Activated T-cell treated with anti-CD3 and anti-CD28 coated beads, Interleukin-2, amount 50 U/mL, for 72 hours (primary cell): ENCODE measurements at regions not wholly inside any gene's neighbourhood (a gene's known extent, or its start where the extent isn't known, plus 50 kb on each side); places are given as distances from the start of the nearest gene placed in this dataset.

ENCODE experiments used
- ATAC-seq, 2 donors: fragments of 150-1000 bp; cut with Tn5 transposase; replicated peaks in 1 of 2; 2 replicates each; pipeline ENCODE4 v1.10.0; 2021; ENCODE audit warnings: moderate library complexity in 2 of 2, mild to moderate bottlenecking in 1 of 2
- DNase-seq, 2 donors: peaks; one replicate each; pipeline ENCODE4 v3.0.0; 2021 to 2022; ENCODE audit warnings: mixed read lengths in 1 of 2
- H3K27ac Mint-ChIP-seq: one replicate; pipeline ENCODE4 v1.8.0; 2022; ENCODE audit warnings: mild to moderate bottlenecking, moderate library complexity, mixed read lengths
- H3K27me3 Mint-ChIP-seq: one replicate; pipeline ENCODE4 v1.8.0; 2022; ENCODE audit warnings: low read depth, mixed read lengths
- H3K36me3 Mint-ChIP-seq, 2 donors: one replicate each; pipeline ENCODE4 v1.8.0; 2022; ENCODE audit warnings: mixed read lengths in 2 of 2, mild to moderate bottlenecking in 1 of 2; ENCODE audit not compliant: insufficient read depth in 2 of 2
- H3K4me1 Mint-ChIP-seq: one replicate; pipeline ENCODE4 v1.8.0; 2022; ENCODE audit warnings: low read depth, mixed read lengths
- H3K4me3 Mint-ChIP-seq, 2 donors: one replicate each; pipeline ENCODE4 v1.8.0; 2022; ENCODE audit warnings: mild to moderate bottlenecking in 2 of 2, mixed read lengths in 2 of 2, moderate library complexity in 2 of 2
- H3K9me3 Mint-ChIP-seq, 2 donors: one replicate each; pipeline ENCODE4 v1.8.0; 2022; ENCODE audit warnings: mixed read lengths in 2 of 2

DNA sequence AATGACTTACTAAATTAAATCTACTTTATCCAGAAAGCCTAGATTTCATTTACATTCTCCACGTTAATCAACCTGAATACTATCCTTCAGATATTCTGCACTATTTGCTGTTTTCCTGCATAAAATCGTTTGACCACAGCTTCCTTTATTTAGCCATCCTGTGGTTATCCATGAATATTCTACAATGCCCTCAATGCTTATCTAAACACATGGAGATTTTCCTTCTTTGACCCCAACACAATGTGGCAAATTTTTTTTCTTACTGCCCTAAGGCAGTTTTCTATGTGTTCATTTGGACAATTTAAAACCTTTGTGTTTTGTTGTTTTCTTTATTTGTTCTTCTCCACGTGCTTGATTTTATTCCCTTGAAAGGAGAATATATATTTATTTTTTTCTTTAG is 495.5 kb upstream of the ROBO1 start:
- no peaks in the 10 kb centered on the region for H3K4me1 Mint-ChIP-seq
- no peak overlapping the region for H3K27ac Mint-ChIP-seq
- H3K4me3 Mint-ChIP-seq: no peak overlapping the region

DNA sequence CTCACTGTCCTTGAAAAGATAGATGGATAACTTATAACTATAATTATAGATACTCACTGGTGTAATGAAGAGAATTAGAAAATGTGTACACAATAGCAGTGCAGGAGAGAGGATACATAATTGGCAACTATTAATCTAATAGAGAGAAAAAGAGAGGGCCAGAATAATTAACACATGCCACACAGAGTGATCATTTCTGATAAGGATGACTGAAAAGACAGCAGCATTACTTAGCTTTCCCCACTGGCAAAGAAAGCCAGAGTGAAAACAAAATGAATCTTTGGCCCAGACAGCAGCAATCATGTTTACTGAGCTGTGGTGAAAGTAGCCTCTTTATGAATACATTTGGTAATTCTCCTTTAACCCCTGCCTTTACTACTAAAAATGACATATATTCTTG is 493.3 kb upstream of the ROBO1 start:
- no peaks in the 10 kb centered on the region for H3K27me3 Mint-ChIP-seq
- DNase-seq (no peak), ATAC-seq (no peak)
- no peaks in the 10 kb centered on the region for H3K4me1 Mint-ChIP-seq
- H3K27ac Mint-ChIP-seq: no peak overlapping the region
- peaks cover 5 to 9% of the 10 kb centered on the region in 2 donors for H3K9me3 Mint-ChIP-seq
- H3K36me3 Mint-ChIP-seq: peaks cover 0 to 4% of the 10 kb centered on the region in 2 donors
- no peak overlapping the region for H3K4me3 Mint-ChIP-seq

More for the DNA sequence above, 495.5 kb upstream of the ROBO1 start:
- H3K27me3 Mint-ChIP-seq: no peaks in the 10 kb centered on the region
- peaks cover 0 to 4% of the 10 kb centered on the region in 2 donors for H3K36me3 Mint-ChIP-seq
- peaks cover 5 to 7% of the 10 kb centered on the region in 2 donors for H3K9me3 Mint-ChIP-seq
- ATAC-seq (no peak), DNase-seq (no peak)

DNA sequence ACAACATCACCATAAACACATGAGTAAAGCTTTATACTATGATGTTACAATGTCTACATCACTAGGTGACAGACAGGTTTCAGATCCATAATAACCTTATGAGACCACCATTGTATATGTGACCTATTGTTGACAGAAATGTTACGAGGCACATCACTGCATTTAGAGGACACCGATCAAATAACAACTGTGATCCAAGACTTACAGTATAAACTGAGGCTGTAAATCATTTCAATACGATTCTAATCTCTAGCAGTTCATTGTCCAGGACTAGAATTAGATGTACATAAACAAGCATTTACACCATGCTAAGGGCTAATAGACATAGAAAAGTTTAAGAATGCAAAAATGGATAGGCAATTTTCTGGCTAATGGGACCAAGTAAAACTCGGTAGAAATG is 491.9 kb upstream of the ROBO1 start:
- ATAC-seq: no peak
- Mint-ChIP-seq H3K9me3 (peaks cover 2 to 6% of the 10 kb centered on the region in 2 donors), H3K4me1 (no peaks in the 10 kb centered on the region), H3K36me3 (peaks cover 0 to 1% of the 10 kb centered on the region in 2 donors), H3K27ac (no peak overlapping the region), H3K27me3 (no peaks in the 10 kb centered on the region), H3K4me3 (no peak overlapping the region)
- DNase-seq: no peak

DNA sequence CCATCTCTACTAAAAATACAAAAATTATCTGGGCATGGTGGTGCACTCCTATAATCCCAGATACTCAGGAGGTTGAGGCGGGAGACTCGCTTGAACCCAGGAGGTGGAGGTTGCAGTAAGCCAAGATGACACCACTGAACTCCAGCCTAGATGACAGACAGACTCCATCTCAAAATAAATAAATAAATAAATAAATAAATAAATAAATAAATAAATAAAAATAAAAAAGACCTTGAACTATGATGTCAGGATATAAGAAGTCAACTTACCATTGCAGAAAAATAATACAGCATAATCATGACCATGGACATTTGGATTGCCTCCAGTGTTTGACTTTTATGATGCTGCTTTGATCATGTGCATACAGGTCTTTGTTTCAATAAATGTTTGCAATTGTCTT is 484.3 kb upstream of the ROBO1 start:
- Mint-ChIP-seq H3K27ac (no peak overlapping the region), H3K4me3 (no peak overlapping the region), H3K27me3 (no peaks in the 10 kb centered on the region), H3K9me3 (peaks cover 5 to 8% of the 10 kb centered on the region in 2 donors), H3K4me1 (no peaks in the 10 kb centered on the region), H3K36me3 (peaks cover 0 to 2% of the 10 kb centered on the region in 2 donors)
- ATAC-seq: no peak
- no peak for DNase-seq

DNA sequence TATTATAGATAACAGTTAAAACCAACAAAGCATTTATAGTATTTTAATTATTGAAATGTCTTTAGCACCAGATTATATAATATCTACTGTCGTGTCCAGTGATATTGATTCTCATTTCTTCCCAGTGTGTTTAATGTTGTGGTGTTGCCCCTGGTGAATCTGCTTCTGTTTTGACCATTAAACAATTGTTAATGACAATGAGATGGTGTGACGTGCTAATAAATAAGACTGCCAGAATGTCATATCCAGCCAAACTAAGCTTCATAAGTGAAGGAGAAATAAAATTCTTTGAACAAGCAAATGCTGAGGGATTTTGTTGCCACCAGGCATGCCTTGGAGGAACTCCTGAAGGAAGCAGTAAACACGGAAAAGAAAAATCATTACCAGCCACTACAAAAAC is 480.0 kb upstream of the ROBO1 start:
- no peak for ATAC-seq
- no peak for DNase-seq
- H3K4me1 Mint-ChIP-seq: no peaks in the 10 kb centered on the region
- no peak overlapping the region for H3K27ac Mint-ChIP-seq
- peaks cover 8 to 12% of the 10 kb centered on the region in 2 donors for H3K9me3 Mint-ChIP-seq
- peaks cover 0 to 2% of the 10 kb centered on the region in 2 donors for H3K36me3 Mint-ChIP-seq
- no peaks in the 10 kb centered on the region for H3K27me3 Mint-ChIP-seq
- H3K4me3 Mint-ChIP-seq: no peak overlapping the region

DNA sequence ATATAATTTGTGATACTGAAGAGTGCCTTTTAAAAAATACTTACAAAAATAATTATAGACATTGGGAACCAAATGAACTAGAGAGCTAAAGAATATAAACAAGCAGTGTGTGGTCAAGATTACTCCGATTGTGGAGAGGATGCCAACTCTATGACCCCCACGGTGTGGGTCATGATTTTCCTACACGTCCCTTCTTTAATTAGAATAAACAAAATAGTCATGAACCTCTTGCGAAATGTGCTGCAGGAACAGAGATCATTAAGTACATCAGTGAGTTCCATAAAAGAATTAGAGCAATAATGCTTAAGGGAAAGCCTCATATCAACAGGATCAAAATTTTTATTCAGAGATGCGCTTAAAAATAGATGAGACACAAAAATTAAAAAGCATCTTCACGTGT is 476.6 kb upstream of the ROBO1 start:
- DNase-seq (no peak), ATAC-seq (no peak)
- Mint-ChIP-seq H3K27me3 (no peaks in the 10 kb centered on the region), H3K27ac (no peak overlapping the region), H3K36me3 (peaks cover 0 to 2% of the 10 kb centered on the region in 2 donors), H3K4me1 (no peaks in the 10 kb centered on the region), H3K4me3 (no peak overlapping the region), H3K9me3 (peaks cover 5 to 14% of the 10 kb centered on the region in 2 donors)

DNA sequence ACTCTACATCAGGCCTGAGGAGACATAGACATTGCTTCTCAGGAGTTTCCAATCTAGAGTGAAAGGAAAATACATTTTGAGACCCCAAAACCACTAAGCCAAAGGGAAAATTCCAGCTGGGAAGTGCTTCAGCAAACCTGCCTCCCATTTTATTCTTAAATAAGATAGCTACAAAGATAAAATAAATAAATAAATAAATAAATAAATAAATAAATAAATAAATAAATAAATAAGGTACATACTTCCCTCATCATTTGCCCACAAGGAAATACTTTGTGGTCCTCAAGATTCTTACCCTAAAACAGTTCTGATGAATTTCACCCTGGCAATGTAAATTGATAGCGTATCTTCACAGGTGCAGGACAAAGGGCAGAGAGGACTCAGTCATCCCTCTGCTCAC is 474.0 kb upstream of the ROBO1 start:
- no peak for ATAC-seq
- no peaks in the 10 kb centered on the region for H3K36me3 Mint-ChIP-seq
- DNase-seq: no peak

DNA sequence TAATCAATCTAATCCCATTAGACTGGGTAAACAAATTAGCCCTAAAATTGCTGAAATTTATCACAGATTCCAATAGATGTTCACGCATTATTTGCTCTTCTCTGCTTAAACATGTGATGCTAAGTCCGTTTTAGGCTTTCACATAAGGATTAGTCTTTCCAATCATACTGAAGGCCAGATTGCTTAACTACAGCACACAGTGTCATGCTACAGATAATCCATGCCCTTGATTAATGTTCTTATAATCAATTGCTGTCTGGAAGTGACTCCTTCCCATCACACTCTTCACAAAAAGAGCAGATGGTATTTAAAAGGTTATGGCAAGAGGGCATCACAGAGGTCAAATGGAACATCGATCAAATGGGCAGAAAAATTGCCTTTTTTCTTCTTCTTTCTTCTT is 471.5 kb upstream of the ROBO1 start:
- no peaks in the 10 kb centered on the region for H3K36me3 Mint-ChIP-seq
- DNase-seq (no peak), ATAC-seq (no peak)
- no peak overlapping the region for H3K4me3 Mint-ChIP-seq
- H3K9me3 Mint-ChIP-seq: peaks cover 0 to 17% of the 10 kb centered on the region in 2 donors
- no peaks in the 10 kb centered on the region for H3K4me1 Mint-ChIP-seq
- no peaks in the 10 kb centered on the region for H3K27me3 Mint-ChIP-seq
- no peak overlapping the region for H3K27ac Mint-ChIP-seq

More for the DNA sequence above, 474.0 kb upstream of the ROBO1 start:
- peaks cover 2 to 11% of the 10 kb centered on the region in 2 donors for H3K9me3 Mint-ChIP-seq
- no peaks in the 10 kb centered on the region for H3K27me3 Mint-ChIP-seq
- no peak overlapping the region for H3K4me3 Mint-ChIP-seq
- H3K4me1 Mint-ChIP-seq: no peaks in the 10 kb centered on the region
- H3K27ac Mint-ChIP-seq: no peak overlapping the region

DNA sequence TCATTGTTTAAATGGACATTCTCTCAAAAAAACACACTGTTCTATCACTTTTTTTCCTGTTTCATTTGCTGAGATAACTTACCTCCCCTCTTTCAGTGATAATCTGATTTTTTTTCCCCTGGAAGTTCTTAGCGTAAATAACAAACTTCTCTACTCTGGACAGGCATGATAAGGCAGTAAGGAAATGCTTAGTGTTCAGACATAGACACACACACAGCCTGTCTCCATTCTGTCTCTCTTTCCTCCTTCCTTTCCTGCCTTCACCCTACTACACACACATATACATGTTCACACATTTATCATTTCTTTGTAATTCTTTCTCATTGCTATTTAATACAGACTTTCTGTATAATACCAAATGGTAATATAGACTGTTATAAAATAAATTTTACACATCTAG is 470.8 kb upstream of the ROBO1 start:
- DNase-seq (no peak), ATAC-seq (no peak)
- H3K27ac Mint-ChIP-seq: no peak overlapping the region
- H3K4me3 Mint-ChIP-seq: no peak overlapping the region
- H3K4me1 Mint-ChIP-seq: no peaks in the 10 kb centered on the region
- H3K27me3 Mint-ChIP-seq: no peaks in the 10 kb centered on the region
- H3K36me3 Mint-ChIP-seq: no peaks in the 10 kb centered on the region
- H3K9me3 Mint-ChIP-seq: peaks cover 0 to 16% of the 10 kb centered on the region in 2 donors

DNA sequence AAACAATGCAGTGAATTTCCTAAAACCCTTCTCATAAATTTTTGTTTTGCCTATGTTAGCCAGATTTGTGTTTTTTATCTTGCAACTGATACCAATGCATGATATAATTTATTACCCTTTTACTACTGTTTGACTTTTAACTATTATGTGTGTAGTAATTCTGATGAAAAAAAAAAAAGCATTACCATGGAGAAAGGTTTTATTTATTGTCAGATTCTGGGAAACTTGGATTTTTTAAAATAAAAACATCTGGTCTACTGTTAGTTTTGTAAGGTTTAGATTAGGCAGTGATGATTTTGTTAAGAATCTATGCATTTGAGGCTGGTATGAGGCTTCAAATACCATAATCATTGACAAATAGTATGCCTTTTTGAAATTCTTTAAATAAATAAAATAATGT is 470.4 kb upstream of the ROBO1 start:
- Mint-ChIP-seq H3K9me3 (peaks cover 0 to 16% of the 10 kb centered on the region in 2 donors), H3K4me1 (no peaks in the 10 kb centered on the region), H3K27me3 (no peaks in the 10 kb centered on the region), H3K4me3 (no peak overlapping the region), H3K36me3 (no peaks in the 10 kb centered on the region), H3K27ac (no peak overlapping the region)
- DNase-seq (no peak), ATAC-seq (no peak)

DNA sequence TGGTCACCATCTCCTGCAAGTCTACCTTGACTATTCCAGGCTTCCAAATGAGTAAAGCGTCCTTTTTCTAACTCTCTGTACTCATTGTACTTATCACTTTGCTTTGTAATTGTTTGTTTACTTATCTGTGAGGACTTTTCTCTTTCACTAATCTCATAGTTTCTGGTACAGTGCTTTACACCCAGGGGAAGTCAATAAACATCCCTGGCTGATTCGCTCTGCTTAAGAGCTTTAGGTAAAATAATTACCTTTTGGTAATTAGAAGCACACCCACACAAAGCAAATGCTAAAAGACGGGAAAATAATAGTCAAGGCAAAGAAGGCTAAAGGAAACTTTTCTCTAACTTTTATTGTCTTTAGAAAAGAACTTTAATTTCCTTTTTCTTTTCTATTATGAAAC is 466.9 kb upstream of the ROBO1 start:
- peaks cover 0 to 15% of the 10 kb centered on the region in 2 donors for H3K9me3 Mint-ChIP-seq
- H3K27ac Mint-ChIP-seq: no peak overlapping the region
- DNase-seq: no peak
- no peak overlapping the region for H3K4me3 Mint-ChIP-seq
- H3K27me3 Mint-ChIP-seq: no peaks in the 10 kb centered on the region
- no peaks in the 10 kb centered on the region for H3K36me3 Mint-ChIP-seq
- ATAC-seq: no peak
- H3K4me1 Mint-ChIP-seq: no peaks in the 10 kb centered on the region

DNA sequence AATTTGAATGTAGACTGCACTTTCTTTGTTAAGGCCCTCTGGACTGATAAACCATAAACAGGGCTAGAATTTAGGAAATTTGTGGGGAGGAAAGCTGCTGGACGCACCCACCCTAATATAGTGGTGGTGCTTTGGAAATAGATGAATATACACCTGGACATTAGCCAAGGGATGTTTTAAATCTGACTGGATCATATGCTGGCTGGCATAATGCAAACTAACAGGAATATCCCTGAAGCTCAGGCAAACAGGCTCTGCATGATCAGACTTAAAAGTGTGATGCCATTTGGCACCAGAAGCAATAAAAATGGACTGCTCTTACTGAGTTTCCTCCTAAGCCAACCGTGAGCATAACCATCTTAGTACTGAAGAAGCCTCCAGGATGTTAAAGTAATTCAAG is 465.8 kb upstream of the ROBO1 start:
- peaks cover 4 to 16% of the 10 kb centered on the region in 2 donors for H3K9me3 Mint-ChIP-seq
- H3K27ac Mint-ChIP-seq: no peak overlapping the region
- ATAC-seq (no peak), DNase-seq (no peak)
- H3K27me3 Mint-ChIP-seq: no peaks in the 10 kb centered on the region
- no peaks in the 10 kb centered on the region for H3K36me3 Mint-ChIP-seq
- no peaks in the 10 kb centered on the region for H3K4me1 Mint-ChIP-seq
- H3K4me3 Mint-ChIP-seq: no peak overlapping the region

DNA sequence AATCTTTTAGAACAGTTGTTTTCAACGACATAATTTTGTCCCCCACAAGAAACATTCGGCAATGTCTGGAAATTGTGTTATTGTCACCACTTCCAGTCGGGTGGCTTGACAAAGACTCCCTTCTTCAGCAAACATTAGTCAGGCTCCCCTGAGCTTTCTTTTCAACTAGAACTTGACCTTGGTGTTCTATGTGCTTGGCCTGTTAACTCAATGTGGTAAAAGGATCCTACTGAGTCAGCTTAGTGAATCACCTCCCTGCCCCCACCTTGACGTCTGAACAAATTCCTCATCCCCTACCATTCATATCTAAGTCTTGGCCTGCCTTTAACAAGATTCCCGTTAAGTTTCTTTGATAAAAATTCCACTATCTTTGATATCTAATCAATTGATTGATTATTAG is 465.0 kb upstream of the ROBO1 start:
- ATAC-seq (no peak), DNase-seq (no peak)
- H3K4me1 Mint-ChIP-seq: no peaks in the 10 kb centered on the region
- H3K27me3 Mint-ChIP-seq: no peaks in the 10 kb centered on the region
- peaks cover 4 to 16% of the 10 kb centered on the region in 2 donors for H3K9me3 Mint-ChIP-seq
- no peaks in the 10 kb centered on the region for H3K36me3 Mint-ChIP-seq
- H3K27ac Mint-ChIP-seq: no peak overlapping the region
- H3K4me3 Mint-ChIP-seq: no peak overlapping the region

DNA sequence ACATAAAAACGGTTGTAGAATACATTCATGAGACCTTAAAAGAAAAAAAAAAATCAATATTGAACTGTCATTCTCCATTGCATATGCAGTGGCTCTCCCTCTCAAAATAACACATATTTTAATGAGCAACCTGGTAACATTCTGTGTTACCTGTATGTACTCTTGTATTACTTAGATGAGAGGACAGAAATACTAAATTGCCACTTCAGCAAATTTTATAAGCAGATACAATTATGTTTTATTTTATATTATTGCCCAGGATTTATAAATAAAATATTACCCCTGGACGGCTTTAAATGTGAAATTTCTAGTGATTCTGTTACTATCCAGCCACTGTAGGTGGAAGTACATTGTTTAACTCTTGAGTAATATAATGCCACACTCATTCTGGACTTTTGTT is 463.2 kb upstream of the ROBO1 start:
- no peak overlapping the region for H3K27ac Mint-ChIP-seq
- H3K9me3 Mint-ChIP-seq: peaks cover 6 to 11% of the 10 kb centered on the region in 2 donors
- H3K4me3 Mint-ChIP-seq: no peak overlapping the region
- no peaks in the 10 kb centered on the region for H3K4me1 Mint-ChIP-seq
- DNase-seq: no peak
- ATAC-seq: no peak
- no peaks in the 10 kb centered on the region for H3K27me3 Mint-ChIP-seq
- no peaks in the 10 kb centered on the region for H3K36me3 Mint-ChIP-seq
